Suppressor macrophage treated with lipopolysaccharide for 4 hours (primary cell): ENCODE measurements at regions not wholly inside any gene's neighbourhood (a gene's known extent, or its start where the extent isn't known, plus 50 kb on each side); places are given as distances from the start of the nearest gene placed in this dataset.
A peak's percentile ranks its signal among the peaks of the same experiment; 100 is the strongest.
"Not testable (repeated sequence)": the region's sequence is repeated elsewhere in the genome, so short reads cannot be mapped to it uniquely, and the experiment has no call there.

Experiments
- DNase-seq: peaks from one replicate; pipeline ENCODE4 v3.0.0-alpha.2; 2020

DNA sequence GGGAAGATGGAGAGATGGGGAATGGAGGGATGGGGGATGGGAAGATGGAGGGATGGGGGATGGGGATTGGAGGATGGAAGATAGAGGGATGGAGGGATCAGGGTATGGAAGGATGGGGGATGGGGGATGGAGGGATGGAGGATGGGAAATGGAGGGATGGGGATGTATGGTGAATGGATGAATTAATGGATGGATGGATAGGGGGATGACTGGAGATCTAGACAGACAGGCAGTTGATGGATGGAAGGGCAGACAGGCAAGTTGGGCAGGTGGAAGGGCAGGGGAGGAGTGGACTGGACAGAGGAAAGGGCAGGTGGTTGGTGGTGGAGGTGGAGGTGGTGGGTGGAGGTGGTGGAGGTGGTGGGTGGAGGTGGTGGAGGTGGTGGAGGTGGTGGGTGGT is 167.2 kb downstream of the C9orf50 start:
- DNase-seq = no peak

DNA sequence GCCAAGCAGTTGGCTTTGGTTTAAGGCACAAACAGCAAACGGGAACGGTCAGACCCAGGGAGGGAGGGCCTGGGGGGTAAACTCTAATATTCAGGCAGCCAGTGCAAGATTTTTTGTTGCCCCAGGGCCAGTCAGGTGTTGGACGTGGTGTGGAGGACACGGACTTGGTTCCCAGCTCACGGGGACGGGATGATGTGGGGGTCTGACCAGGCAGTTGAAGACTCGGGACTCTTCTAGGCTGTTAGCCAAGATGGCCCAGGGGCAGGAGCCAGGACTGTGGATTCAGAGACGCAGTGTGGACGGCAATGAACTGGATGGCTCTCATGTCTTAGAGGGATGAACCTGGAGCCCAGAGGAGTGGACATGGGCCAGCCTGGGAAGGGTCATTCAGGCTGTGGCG is 169.2 kb downstream of the C9orf50 start:
- no peak for DNase-seq

DNA sequence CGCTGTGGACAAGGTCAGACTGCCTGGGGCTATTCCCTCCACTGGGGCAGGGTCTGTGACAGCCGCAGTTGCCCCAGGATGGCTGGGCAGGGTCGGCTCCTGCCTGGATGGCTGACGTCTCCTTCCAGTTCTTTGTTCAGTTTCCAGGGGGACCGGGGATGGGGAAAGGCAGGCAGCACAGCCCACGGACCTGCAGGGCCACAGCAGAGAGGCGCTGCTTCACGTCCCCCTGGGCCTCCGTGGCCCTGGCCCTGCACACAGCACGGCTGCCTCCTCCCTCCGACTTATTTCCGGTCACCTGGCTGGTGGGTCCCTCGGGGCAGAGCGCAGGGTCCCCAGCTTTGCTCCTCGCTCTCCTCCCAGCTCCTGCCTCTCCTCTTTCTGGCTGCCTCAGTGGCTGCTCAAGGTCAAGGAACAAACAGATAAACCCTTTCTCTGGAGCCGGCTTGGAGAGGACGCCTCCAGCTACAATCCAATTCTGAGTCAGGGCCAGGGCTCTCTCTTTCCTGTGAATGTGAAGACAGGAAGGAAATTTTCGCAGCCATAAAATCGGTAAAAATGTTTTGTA is 169.7 kb downstream of the C9orf50 start:
- no peak for DNase-seq

DNA sequence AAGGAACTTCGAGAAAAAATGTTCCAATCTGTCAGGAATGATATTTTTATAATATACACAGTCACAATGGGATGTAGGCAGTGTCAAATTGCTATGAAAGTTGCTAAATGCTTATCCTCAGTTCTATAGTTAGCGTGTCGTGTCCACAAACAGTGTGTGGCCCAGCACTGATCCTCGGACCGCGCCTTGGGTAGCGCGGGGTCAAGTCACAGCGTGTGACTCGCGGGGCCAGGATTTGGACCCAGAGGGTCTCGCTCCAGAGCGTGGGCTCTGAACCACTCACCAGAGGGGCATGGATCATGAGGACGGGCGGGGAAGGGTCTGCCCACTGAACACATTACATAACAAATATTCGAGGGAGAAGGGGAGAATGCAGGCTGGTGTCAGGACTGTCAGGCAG is 171.8 kb downstream of the C9orf50 start:
- no peak for DNase-seq

DNA sequence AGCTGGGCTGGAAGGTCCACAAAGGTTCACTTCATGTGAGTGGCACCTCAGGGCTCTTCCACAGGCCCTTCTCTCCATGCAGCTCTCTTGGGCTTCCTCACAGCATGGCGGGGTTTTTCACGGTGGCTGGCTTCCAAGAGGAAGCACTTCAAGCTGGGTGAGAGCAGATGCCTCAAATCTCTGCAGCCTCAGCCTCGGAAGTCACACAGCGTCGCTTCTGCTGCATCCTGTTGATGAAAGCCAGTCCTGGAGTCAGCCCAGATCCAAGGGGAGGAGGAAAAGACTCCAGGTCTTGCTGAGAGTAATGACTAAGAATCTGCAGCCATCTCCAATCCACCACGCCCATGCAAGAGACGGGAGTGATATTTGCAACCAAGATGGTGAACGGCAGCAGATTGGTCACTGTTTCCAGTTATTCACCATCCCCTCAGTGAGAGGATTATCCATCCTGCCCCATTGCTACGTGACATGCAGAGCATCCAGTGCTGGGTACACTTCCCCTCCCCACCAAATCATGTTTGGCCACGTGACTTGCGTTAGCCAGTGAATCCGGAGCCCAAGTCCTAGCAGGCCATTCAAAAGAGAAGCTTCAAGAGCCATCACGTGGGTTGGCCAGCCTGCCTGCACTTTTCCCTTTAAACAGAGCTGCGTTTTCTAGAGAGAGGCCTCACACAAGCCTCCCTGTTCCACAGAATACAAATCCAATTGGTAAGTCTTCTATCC is 173.9 kb downstream of the C9orf50 start:
- DNase-seq = no peak

DNA sequence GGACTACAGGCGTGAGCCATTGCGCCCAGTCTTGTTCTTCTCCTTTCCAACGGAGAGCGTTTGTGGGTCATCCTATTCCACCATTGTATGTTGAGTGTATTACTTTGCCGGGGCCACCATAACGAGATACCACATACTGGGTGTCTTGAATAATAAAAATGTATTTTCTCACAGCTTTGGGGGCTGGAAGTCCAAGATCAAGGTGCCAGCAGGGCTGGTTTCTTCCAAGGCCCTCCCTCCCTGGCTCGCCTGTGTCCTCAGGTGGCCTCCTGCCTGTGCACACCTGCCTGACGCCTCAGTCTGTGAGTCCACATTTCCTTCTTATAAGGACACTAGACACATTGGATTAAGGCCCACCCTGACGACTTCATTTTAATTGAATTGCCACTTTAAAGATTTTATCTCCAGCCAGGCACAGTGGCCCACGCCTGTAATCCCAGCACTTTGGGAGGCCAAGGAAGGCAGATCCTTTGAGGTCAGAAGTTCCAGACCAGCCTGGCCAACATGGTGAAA is 175.1 kb downstream of the C9orf50 start:
- DNase-seq = no peak

DNA sequence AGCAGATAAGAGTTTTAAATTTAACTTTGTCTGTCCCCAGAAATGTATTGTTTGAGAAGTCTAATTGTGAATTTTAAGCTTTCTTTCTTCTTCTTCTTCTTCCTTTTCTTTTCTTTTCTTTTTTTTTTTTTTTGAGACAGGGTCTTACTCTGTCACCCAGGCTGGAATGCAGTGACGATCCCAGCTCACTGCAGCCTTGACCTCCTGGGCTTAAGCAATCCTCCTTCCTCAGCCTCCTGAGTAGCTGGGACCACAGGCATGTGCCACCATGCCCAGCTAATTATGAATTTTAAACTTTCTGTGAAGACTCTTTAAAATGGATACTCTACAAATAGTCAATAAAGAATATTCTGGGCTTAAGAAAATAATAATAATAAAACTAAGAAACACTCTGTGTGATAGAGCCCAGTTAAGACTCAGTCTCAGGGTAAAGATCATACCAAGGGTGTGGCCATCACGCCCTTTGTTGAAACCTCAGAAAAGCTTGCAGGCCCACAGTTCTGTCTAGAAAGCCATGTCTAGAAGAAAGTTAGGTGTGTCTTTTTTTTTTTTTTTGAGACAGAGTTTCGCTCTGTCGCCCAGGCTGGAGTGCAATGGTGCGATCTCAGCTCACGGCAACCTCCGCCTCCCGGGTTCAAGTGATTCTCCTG is 177.3 kb downstream of the C9orf50 start:
- not testable (repeated sequence) for DNase-seq

DNA sequence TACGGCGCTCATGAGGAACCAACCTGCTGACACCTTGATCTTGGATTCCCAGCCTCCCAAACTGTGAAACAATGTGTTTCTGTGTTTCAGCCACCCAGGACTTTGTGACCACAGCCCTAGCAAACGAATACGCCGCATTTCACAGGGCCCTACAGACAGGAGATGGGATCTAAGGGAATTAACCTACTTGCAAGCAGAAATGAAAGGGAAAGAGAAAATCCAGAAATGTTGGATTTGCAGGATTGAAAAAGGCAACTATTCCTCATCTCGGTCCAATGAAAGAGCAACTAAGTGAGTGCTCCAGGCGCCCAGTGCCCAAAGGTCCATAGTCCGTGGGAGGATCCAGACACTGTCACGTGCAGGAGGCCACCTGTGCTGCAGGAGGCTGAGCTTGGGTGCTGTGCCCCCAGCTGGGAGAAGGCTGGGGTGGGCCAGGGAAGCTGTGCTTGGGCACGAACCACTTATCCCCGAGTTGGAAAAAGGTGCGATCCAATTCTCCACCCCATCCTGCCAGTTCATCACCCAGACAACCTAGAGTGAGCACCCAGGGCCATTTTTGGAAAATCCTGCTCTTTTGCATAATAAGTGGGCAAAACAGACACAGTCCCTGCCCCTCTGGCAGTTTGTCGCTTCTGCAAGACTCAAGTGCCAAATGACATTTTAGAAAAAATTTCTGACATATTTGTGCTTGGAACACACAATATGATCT is 177.9 kb downstream of the C9orf50 start:
- DNase-seq = no peak

DNA sequence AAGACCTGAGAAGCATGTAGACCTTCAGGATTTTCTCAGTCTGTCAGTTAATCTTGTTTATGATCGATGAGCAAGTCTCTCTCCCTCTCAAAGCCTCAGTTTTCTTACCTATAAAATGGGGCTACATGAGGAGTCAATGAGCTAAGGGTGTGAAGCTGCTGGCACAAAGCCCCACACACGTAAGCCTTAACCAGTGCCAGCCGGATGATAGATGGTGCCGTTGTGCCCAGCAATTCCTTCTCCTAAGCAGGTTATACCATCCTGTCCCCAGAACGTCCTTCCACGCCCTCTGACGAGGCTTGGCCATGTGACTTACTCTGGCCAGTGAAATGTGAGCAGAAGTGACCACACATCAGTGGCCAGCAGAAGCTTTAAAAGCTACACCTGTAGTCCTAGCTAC is 179.0 kb downstream of the C9orf50 start:
- no peak for DNase-seq

DNA sequence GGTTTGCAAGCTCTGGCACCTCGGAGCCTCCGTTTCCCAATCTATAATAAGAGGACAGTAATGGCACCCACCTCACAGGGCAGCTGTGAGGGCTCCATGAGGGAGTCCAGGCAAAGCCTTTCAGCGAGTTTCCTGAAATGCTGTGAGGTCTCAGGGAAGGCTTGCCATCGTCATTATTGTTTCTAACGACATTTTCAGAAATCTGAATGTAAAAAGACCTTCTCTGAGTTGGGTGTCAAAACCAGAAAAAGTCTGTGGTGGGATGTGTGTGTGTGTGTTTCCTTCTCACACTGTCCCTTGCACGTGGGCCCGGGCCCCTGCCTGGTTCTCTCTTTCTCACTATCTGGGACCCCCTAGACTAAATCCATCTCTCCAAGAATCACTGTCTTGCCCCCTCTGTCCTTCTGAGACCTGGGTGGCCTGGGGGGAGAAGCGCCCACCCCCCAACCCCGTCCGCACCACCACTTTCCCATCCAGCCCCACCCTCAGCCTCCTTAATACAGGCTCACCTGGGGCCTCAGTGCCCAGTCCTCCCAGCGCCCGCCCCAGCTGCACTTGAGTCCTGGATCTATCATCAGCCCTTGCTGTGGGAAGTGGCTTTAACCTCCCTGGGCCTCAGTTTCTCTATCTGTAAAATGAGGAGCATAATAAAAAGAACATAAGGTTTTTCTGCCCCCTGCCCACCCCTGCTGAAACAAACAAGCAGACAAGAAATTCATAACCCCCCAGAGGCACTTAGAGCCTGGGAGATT is 180.3 kb downstream of the C9orf50 start:
- DNase-seq = no peak

DNA sequence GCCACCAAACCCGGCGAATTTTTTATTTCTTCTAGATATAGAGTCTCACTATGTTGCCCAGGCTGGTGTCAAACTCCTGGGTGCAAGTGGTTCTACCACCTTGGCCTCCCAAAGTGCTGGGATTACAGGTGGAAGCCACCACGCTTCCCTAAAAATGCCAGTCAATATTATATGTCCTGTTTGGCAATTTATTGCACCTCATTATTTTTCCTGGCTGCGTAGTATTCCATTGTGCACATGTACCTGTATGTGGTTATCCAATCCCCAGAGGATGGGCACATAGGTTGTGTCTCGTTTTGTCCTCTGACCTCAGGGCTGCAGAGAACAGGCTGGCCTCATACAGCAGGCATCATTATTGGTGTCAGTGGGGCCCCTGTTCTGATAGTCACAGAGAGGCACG is 181.7 kb downstream of the C9orf50 start:
- no peak for DNase-seq

DNA sequence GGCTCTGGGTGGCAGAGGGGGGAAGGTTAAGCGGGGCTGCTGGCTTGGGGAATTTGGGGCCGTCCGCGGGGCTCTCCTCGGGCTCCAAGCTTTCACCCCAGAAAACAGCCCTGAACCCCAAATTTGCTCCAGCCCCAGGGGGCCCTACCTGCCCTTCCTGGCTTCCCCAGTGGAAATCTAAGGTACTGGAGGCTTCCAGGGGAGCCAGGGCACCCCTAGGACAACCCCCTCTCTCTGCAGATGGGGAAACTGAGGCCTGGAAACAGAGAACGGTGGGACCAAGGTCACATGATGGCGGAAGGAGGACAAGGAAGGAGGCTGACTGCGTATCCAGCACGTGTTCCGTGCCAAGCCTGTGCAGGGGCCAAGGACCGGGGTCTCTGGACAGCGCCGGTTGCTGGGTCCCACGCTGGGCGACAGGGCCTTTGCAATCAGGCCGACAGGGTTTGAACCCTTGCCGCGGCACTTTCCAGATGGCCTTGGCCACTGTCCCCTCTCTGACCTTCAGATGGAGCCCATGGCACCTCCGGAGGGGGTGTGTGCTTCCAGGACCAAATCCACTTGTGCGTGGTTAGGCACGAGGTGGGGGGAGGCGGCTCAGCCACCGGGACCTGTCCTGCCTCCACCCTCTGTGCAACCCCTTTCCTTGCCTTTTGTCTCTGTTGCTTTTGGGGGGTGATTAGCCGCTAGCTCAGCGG is 183.1 kb downstream of the C9orf50 start:
- no peak for DNase-seq

DNA sequence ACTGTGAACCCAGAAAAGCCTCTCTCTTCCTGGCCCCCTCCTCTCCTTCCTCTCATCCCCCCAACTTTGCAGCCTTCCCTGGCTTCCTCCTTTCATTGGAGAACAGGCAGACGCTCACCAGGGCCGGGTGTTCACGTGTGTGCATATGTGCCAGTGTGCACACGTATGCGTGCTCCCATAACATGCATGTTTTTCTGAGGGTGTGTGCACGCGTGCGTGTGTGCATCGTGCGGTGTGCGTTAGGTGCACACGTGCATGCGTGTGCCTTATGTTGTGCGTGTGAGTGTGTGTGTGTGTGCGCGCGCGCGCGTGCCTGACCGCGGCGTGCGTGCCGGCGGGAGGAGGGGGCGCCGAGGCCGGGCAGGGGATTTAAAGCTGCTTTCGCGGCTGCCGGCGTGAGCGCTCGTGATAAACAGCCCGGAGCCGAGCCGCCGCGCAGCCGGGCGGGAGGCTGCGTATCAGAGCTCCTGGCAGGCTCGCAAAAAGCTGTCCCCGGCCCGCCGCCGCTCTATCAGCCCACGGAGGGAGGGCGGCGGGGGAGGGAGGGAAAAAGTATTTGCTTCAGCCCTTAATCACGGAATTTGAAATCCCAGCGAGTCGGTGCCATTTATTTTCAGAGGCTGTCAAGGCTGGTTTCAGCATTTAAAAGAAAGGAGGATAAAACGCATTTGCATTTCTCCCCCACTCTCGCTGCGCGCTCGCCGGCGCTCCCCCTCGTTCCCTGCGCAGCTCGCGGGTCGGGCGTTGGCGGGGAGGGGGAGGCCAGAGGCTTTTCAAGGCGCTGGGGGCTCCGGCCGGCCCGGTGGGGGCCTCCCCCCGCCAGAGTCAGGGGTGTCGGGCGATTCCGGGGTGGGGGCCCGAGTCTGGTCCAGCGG is 183.9 kb downstream of the C9orf50 start:
- peak; percentile 33 for DNase-seq

DNA sequence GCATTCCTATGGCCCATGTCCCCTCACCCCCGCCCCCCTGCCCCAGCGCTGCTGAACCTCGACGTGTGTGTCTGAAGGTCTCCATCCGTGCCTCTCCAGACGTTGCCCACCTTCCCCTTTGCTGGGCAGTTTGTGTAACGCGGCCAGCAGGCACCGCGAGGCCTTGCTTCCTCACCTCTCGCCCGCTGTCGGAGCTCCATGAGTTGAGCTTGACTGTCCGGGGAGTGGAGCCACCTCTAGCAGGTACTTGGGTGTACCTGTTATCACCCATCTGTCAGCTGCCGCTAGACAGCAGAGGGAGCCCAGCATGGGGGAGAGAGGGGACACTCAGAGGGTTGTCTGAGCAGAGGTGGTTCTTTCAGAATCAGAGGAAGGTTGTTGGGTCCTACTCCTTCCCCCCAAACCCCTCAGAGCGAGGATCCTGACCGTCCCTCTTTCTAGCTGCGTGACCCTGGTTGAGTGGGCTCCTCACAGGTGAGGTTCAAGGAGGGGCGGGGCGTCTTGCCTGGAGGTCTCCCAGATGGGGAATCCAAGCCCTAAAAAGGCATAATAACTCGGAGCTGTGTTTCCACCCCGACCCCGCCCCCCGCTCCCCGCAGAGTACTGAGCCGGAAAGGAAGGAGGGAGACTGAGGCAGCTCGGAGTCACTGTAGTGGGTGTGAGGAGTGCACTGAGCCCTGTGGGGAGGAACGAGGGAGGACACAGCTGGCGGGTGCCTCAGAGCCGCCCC is 184.7 kb downstream of the C9orf50 start:
- no peak for DNase-seq

DNA sequence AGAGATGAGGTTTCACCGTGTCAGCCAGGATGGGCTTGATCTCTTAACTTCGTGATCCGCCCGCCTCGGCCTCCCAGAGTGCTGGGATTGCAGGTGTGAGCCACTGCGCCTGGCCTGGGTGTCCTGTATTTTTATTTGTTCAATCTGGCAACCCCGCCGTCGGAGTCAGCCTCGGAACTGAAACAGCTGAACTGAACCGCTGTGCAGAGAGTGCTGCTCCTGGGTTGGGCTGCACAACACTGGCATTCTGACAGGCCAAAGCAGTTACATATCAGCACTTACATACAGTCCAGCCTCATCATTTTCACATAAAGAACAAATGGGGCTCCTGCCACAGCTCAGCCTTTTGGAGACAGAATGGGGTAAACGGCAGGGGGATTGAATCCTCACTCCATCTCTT is 185.6 kb downstream of the C9orf50 start:
- no peak for DNase-seq

DNA sequence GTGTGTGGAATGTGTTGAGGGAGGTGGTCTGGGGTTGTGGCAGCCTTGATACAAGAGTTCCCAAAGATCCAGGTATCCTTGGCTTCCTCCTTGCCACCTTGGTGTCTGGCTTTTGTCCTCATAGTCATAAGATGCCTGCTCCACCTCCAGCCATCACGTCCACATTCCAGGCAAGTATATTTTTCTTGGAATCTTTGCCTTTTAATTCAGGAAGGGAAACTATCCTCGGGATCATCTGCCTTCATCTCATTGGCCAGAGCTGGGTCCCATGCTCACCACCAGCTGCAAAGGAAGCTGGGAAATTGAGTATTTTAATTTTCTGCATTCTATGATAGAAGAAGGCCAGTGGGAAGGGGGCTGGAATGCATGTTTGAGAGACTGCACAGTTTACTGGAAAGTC is 186.7 kb downstream of the C9orf50 start:
- DNase-seq = no peak

DNA sequence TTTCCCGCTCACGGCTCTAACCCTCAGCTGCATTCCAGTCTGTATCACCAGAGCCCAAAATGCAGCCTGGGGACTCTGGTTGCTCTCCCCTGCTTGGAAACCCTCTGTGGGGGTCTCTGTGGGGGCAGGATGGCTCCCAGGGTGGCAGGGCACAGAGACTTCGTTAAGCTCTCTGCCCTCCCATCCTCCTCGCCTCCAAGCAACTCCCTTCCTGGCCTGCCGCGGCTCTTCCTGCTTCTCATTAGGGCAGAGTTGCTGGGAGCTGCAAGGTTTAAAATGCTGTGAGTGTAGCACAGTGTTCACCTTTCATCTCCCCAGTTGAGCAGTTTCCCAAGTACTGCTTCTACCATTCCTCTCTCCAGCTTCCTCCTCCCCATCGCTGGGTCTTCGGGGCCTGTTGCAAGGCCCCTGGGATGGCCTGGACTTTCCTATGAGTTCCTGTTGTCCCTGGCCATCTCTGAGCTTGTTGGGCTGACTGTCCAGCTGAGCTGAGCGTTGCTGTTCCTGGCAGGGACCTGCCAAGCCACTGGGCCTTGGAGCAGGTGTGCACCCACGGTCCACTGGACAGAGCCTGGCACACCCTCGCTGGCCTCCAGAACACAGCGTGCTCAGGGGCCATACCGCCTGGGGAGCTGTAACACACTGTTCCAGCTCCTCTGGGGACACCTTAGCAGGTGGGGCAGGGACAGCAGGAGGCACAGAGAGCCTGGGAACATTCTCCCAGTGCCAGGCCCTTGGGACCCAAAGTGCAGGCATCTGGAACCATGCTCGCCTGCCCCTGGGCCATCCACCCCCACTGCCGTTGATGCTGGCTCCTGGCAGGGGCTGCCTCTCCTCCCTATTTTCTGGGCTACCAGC is 188.4 kb downstream of the C9orf50 start:
- no peak for DNase-seq

DNA sequence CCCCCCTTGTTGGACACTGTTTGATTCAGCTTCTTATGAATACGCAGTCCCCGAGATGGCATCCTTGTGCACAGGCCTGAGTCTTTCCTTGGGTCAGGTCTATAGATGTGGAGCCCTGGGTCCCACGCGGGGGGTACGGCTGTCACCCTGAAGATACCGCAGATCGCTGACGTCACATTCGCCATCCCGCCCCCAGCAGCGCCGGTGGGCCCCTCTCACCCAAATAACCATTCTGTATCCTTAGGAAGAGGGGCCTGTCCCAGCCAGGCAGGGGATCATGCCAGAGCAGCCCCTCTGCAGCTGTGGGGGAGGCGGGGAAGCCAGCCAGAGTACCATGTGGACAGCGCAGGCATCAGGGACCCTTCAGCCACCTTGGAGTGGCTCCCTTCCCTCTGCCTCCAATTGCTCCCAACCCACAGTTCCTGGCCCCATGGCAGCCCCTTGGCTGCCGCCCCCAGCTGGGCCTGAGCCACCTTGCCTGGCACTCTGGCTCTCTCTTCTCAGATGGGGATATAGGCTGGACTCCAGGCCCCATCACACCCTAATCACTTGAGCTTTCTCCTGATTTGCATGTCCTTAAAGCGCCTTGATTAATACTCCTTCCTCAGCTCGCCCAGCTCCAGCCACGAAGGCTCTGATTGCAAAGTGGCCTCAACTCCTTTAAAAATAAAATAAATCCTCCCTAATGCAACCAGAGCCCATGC is 189.8 kb downstream of the C9orf50 start:
- no peak for DNase-seq
